Left renal cortex interstitium (tissue), 4 donors: ENCODE measurements at regions not wholly inside any gene's neighbourhood (a gene's known extent, or its start where the extent isn't known, plus 50 kb on each side); places are given as distances from the start of the nearest gene placed in this dataset.
"Not testable (repeated sequence)": the region's sequence is repeated elsewhere in the genome, so short reads cannot be mapped to it uniquely, and the experiment has no call there.

Source experiments
- DNase-seq, 4 donors: peaks; one replicate each; pipeline ENCODE4 v3.0.0-alpha.2; 2013; ENCODE audit warnings: low read depth in 4 of 4, low spot score in 2 of 4, missing footprints in 1 of 4

- DNase-seq = no peak
Observed at GRCh38 chr1:163932901-163933300, 611.1 kb downstream of the NUF2 start.

- no peak for DNase-seq
Observed at GRCh38 chr1:163933437-163933836, 611.7 kb downstream of the NUF2 start.

GRCh38 chr1:163935738-163936374, 614.1 kb downstream of the NUF2 start:
- DNase-seq = no peak

GRCh38 chr1:163959622-163960021, 599.4 kb upstream of the PBX1 start:
- no peak for DNase-seq

- DNase-seq = no peak
Observed at GRCh38 chr1:163970151-163970550, 588.8 kb upstream of the PBX1 start.

GRCh38 chr1:163970699-163971098, 588.3 kb upstream of the PBX1 start:
- peak in 2 of 4 donors; percentile 4 to 6 for DNase-seq

GRCh38 chr1:163973586-163973985, 585.4 kb upstream of the PBX1 start:
- no peak for DNase-seq

GRCh38 chr1:163974120-163974519, 584.9 kb upstream of the PBX1 start:
- DNase-seq = no peak

- DNase-seq = no peak
Observed at GRCh38 chr1:163980394-163980793, 578.6 kb upstream of the PBX1 start.

- DNase-seq = no peak
Observed at GRCh38 chr1:163981500-163982030, 577.4 kb upstream of the PBX1 start.

- no peak for DNase-seq
Observed at GRCh38 chr1:163983097-163983496, 575.9 kb upstream of the PBX1 start.

- DNase-seq = no peak
Observed at GRCh38 chr1:163985700-163986099, 573.3 kb upstream of the PBX1 start.

GRCh38 chr1:163999131-163999530, 559.9 kb upstream of the PBX1 start:
- no peak for DNase-seq

- DNase-seq = not testable (repeated sequence)
Observed at GRCh38 chr1:164006186-164006585, 552.8 kb upstream of the PBX1 start.

GRCh38 chr1:164006621-164007020, 552.4 kb upstream of the PBX1 start:
- no peak for DNase-seq

- DNase-seq = no peak
Observed at GRCh38 chr1:164017239-164017638, 541.7 kb upstream of the PBX1 start.

- DNase-seq = no peak
Observed at GRCh38 chr1:164020391-164020790, 538.6 kb upstream of the PBX1 start.

GRCh38 chr1:164021813-164022212, 537.2 kb upstream of the PBX1 start:
- no peak for DNase-seq

GRCh38 chr1:164033782-164034181, 525.2 kb upstream of the PBX1 start:
- no peak for DNase-seq

- no peak for DNase-seq
Observed at GRCh38 chr1:164040754-164041153, 518.2 kb upstream of the PBX1 start.

GRCh38 chr1:164051782-164052181, 507.2 kb upstream of the PBX1 start:
- DNase-seq = no peak

GRCh38 chr1:164054331-164054730, 504.7 kb upstream of the PBX1 start:
- DNase-seq = no peak

GRCh38 chr1:164058198-164058597, 500.8 kb upstream of the PBX1 start:
- no peak for DNase-seq
